Tongue (tissue), 1 donor: ENCODE measurements at regions not wholly inside any gene's neighbourhood (a gene's known extent, or its start where the extent isn't known, plus 50 kb on each side); places are given as distances from the start of the nearest gene placed in this dataset.
A peak's percentile ranks its signal among the peaks of the same experiment; 100 is the strongest.

Source experiments
- DNase-seq: peaks from one replicate; pipeline ENCODE4 v3.0.0-alpha.2; 2015

- DNase-seq = no peak
Measured at GRCh38 chr22:49046000-49046545, 781.6 kb downstream of the BRD1 start.

GRCh38 chr22:49045276-49045675, 782.4 kb downstream of the BRD1 start:
- DNase-seq = no peak

- no peak for DNase-seq
Measured at GRCh38 chr22:49044776-49045175, 782.9 kb downstream of the BRD1 start.

- no peak for DNase-seq
Measured at GRCh38 chr22:49044091-49044490, 783.6 kb downstream of the BRD1 start.

- DNase-seq = no peak
Measured at GRCh38 chr22:49042877-49043859, 784.5 kb downstream of the BRD1 start.

GRCh38 chr22:49042066-49042465, 785.6 kb downstream of the BRD1 start:
- no peak for DNase-seq

GRCh38 chr22:49040754-49041467, 786.8 kb downstream of the BRD1 start:
- DNase-seq = no peak

GRCh38 chr22:49040111-49040510, 787.6 kb downstream of the BRD1 start:
- peak; percentile 37 for DNase-seq

GRCh38 chr22:49039625-49040024, 788.0 kb downstream of the BRD1 start:
- no peak for DNase-seq

- DNase-seq = no peak
Measured at GRCh38 chr22:49037701-49038245, 789.9 kb downstream of the BRD1 start.

- DNase-seq = no peak
Measured at GRCh38 chr22:49036513-49036912, 791.2 kb downstream of the BRD1 start.

- DNase-seq = no peak
Measured at GRCh38 chr22:49035818-49036457, 791.7 kb downstream of the BRD1 start.

GRCh38 chr22:49034836-49035817, 792.5 kb downstream of the BRD1 start:
- DNase-seq = no peak

- no peak for DNase-seq
Measured at GRCh38 chr22:49033616-49034015, 794.1 kb downstream of the BRD1 start.

GRCh38 chr22:49032821-49033220, 794.9 kb downstream of the BRD1 start:
- DNase-seq = no peak

GRCh38 chr22:49031746-49032330, 795.8 kb downstream of the BRD1 start:
- no peak for DNase-seq

- no peak for DNase-seq
Measured at GRCh38 chr22:49028111-49028510, 799.6 kb downstream of the BRD1 start.

GRCh38 chr22:49027368-49027670, 800.4 kb downstream of the BRD1 start:
- no peak for DNase-seq

- DNase-seq = no peak
Measured at GRCh38 chr22:49026494-49027367, 800.9 kb downstream of the BRD1 start.
